ENCODE measurements at regions not wholly inside any gene's neighbourhood (a gene's known extent, or its start where the extent isn't known, plus 50 kb on each side); places are given as distances from the start of the nearest gene placed in this dataset.
"Not testable (repeated sequence)": the region's sequence is repeated elsewhere in the genome, so short reads cannot be mapped to it uniquely, and the experiment has no call there.

GRCh38 chr12:30578426-30578825, 117.2 kb downstream of the IPO8 start:
- Mint-ChIP-seq H3K9me3 (no peaks in the 10 kb centered on the region), H3K27ac (ENCODE audit: low read depth) (no peak overlapping the region), H3K27me3 (no peaks in the 10 kb centered on the region), H3K4me3 (no peak overlapping the region), H3K4me1 (no peaks in the 10 kb centered on the region), H3K36me3 (ENCODE audit: insufficient read depth) (no peaks in the 10 kb centered on the region)
- DNase-seq (ENCODE audit: low spot score in 2 of 2) = no peak
- no peak for ATAC-seq (replicated peaks; ENCODE audit: extremely low read depth, poor library complexity, severe bottlenecking)

- Mint-ChIP-seq H3K27ac (ENCODE audit: low read depth) (no peak overlapping the region), H3K4me1 (no peaks in the 10 kb centered on the region), H3K27me3 (peaks cover 17% of the 10 kb centered on the region), H3K36me3 (ENCODE audit: insufficient read depth) (no peaks in the 10 kb centered on the region), H3K9me3 (no peaks in the 10 kb centered on the region), H3K4me3 (no peak overlapping the region)
- no peak for DNase-seq (ENCODE audit: low spot score in 2 of 2)
- no peak for ATAC-seq (replicated peaks; ENCODE audit: extremely low read depth, poor library complexity, severe bottlenecking)
Observed at GRCh38 chr12:30573145-30573544, 122.5 kb downstream of the IPO8 start.

- Mint-ChIP-seq H3K9me3 (no peaks in the 10 kb centered on the region), H3K27me3 (peaks cover 17% of the 10 kb centered on the region), H3K4me1 (no peaks in the 10 kb centered on the region), H3K4me3 (no peak overlapping the region), H3K27ac (ENCODE audit: low read depth) (no peak overlapping the region), H3K36me3 (ENCODE audit: insufficient read depth) (no peaks in the 10 kb centered on the region)
- DNase-seq (ENCODE audit: low spot score in 2 of 2) (no peak), ATAC-seq (replicated peaks; ENCODE audit: extremely low read depth, poor library complexity, severe bottlenecking) (no peak)
Observed at GRCh38 chr12:30570211-30570890, 125.3 kb downstream of the IPO8 start.

GRCh38 chr12:30569426-30569825, 126.2 kb downstream of the IPO8 start:
- H3K27ac Mint-ChIP-seq (ENCODE audit: low read depth) = no peak overlapping the region
- no peak for ATAC-seq (replicated peaks; ENCODE audit: extremely low read depth, poor library complexity, severe bottlenecking)
- no peaks in the 10 kb centered on the region for H3K36me3 Mint-ChIP-seq (ENCODE audit: insufficient read depth)
- peaks cover 17% of the 10 kb centered on the region for H3K27me3 Mint-ChIP-seq
- no peak overlapping the region for H3K4me3 Mint-ChIP-seq
- H3K9me3 Mint-ChIP-seq = no peaks in the 10 kb centered on the region
- H3K4me1 Mint-ChIP-seq = no peaks in the 10 kb centered on the region
- no peak for DNase-seq (ENCODE audit: low spot score in 2 of 2)

GRCh38 chr12:30568453-30568852, 127.2 kb downstream of the IPO8 start:
- H3K4me3 Mint-ChIP-seq = no peak overlapping the region
- DNase-seq (ENCODE audit: low spot score in 2 of 2) (no peak), ATAC-seq (replicated peaks; ENCODE audit: extremely low read depth, poor library complexity, severe bottlenecking) (no peak)
- no peaks in the 10 kb centered on the region for H3K36me3 Mint-ChIP-seq (ENCODE audit: insufficient read depth)
- no peak overlapping the region for H3K27ac Mint-ChIP-seq (ENCODE audit: low read depth)
- peaks cover 17% of the 10 kb centered on the region for H3K27me3 Mint-ChIP-seq
- H3K9me3 Mint-ChIP-seq = no peaks in the 10 kb centered on the region
- no peaks in the 10 kb centered on the region for H3K4me1 Mint-ChIP-seq

- no peak overlapping the region for H3K4me3 Mint-ChIP-seq
- ATAC-seq (replicated peaks; ENCODE audit: extremely low read depth, poor library complexity, severe bottlenecking) = no peak
- no peak for DNase-seq (ENCODE audit: low spot score in 2 of 2)
- H3K27me3 Mint-ChIP-seq = peaks cover 15% of the 10 kb centered on the region
- no peak overlapping the region for H3K27ac Mint-ChIP-seq (ENCODE audit: low read depth)
- no peaks in the 10 kb centered on the region for H3K4me1 Mint-ChIP-seq
- no peaks in the 10 kb centered on the region for H3K36me3 Mint-ChIP-seq (ENCODE audit: insufficient read depth)
- H3K9me3 Mint-ChIP-seq = no peaks in the 10 kb centered on the region
Observed at GRCh38 chr12:30567082-30567481, 128.6 kb downstream of the IPO8 start.

GRCh38 chr12:30564394-30564793, 131.3 kb downstream of the IPO8 start:
- H3K4me3 Mint-ChIP-seq = no peak overlapping the region
- no peaks in the 10 kb centered on the region for H3K36me3 Mint-ChIP-seq (ENCODE audit: insufficient read depth)
- H3K27me3 Mint-ChIP-seq = peaks cover 7% of the 10 kb centered on the region
- ATAC-seq (replicated peaks; ENCODE audit: extremely low read depth, poor library complexity, severe bottlenecking) (no peak), DNase-seq (ENCODE audit: low spot score in 2 of 2) (no peak)
- peaks cover 5% of the 10 kb centered on the region for H3K9me3 Mint-ChIP-seq
- no peaks in the 10 kb centered on the region for H3K4me1 Mint-ChIP-seq
- H3K27ac Mint-ChIP-seq (ENCODE audit: low read depth) = no peak overlapping the region

- peaks cover 41% of the 10 kb centered on the region for H3K27me3 Mint-ChIP-seq
- peaks cover under 1% of the 10 kb centered on the region for H3K9me3 Mint-ChIP-seq
Observed at GRCh38 chr12:30548203-30548602, 147.5 kb downstream of the IPO8 start.

GRCh38 chr12:30546121-30546520, 149.5 kb downstream of the IPO8 start:
- Mint-ChIP-seq H3K27ac (ENCODE audit: low read depth) (no peak overlapping the region), H3K36me3 (ENCODE audit: insufficient read depth) (no peaks in the 10 kb centered on the region), H3K9me3 (peaks cover 11% of the 10 kb centered on the region), H3K4me3 (no peak overlapping the region), H3K27me3 (peaks cover 22% of the 10 kb centered on the region), H3K4me1 (no peaks in the 10 kb centered on the region)
- DNase-seq (ENCODE audit: low spot score in 2 of 2) (no peak), ATAC-seq (replicated peaks; ENCODE audit: extremely low read depth, poor library complexity, severe bottlenecking) (no peak)

More at GRCh38 chr12:30548203-30548602, 147.5 kb downstream of the IPO8 start:
- Mint-ChIP-seq H3K4me1 (no peaks in the 10 kb centered on the region), H3K4me3 (no peak overlapping the region), H3K27ac (ENCODE audit: low read depth) (no peak overlapping the region), H3K36me3 (ENCODE audit: insufficient read depth) (no peaks in the 10 kb centered on the region)
- ATAC-seq (replicated peaks; ENCODE audit: extremely low read depth, poor library complexity, severe bottlenecking) (no peak), DNase-seq (ENCODE audit: low spot score in 2 of 2) (no peak)

GRCh38 chr12:30544704-30545103, 151.0 kb downstream of the IPO8 start:
- not testable (repeated sequence) for DNase-seq (ENCODE audit: low spot score in 2 of 2); H3K27ac Mint-ChIP-seq (ENCODE audit: low read depth); H3K4me1 Mint-ChIP-seq; H3K4me3 Mint-ChIP-seq; H3K36me3 Mint-ChIP-seq (ENCODE audit: insufficient read depth); ATAC-seq (replicated peaks; ENCODE audit: extremely low read depth, poor library complexity, severe bottlenecking)
- Mint-ChIP-seq H3K27me3 (peaks cover 22% of the 10 kb centered on the region), H3K9me3 (peaks cover 13% of the 10 kb centered on the region)

GRCh38 chr12:30537228-30537627, 158.4 kb downstream of the IPO8 start:
- H3K9me3 Mint-ChIP-seq = peaks cover 5% of the 10 kb centered on the region
- no peaks in the 10 kb centered on the region for H3K36me3 Mint-ChIP-seq (ENCODE audit: insufficient read depth)
- peaks cover 16% of the 10 kb centered on the region for H3K27me3 Mint-ChIP-seq
- H3K4me3 Mint-ChIP-seq = no peak overlapping the region
- H3K27ac Mint-ChIP-seq (ENCODE audit: low read depth) = no peak overlapping the region
- ATAC-seq (replicated peaks; ENCODE audit: extremely low read depth, poor library complexity, severe bottlenecking) (no peak), DNase-seq (ENCODE audit: low spot score in 2 of 2) (no peak)
- no peaks in the 10 kb centered on the region for H3K4me1 Mint-ChIP-seq

- ATAC-seq (replicated peaks; ENCODE audit: extremely low read depth, poor library complexity, severe bottlenecking) (no peak), DNase-seq (ENCODE audit: low spot score in 2 of 2) (no peak)
- H3K27me3 Mint-ChIP-seq = peaks cover 42% of the 10 kb centered on the region
- H3K4me1 Mint-ChIP-seq = no peaks in the 10 kb centered on the region
- no peaks in the 10 kb centered on the region for H3K36me3 Mint-ChIP-seq (ENCODE audit: insufficient read depth)
- no peak overlapping the region for H3K27ac Mint-ChIP-seq (ENCODE audit: low read depth)
- no peaks in the 10 kb centered on the region for H3K9me3 Mint-ChIP-seq
- no peak overlapping the region for H3K4me3 Mint-ChIP-seq
Observed at GRCh38 chr12:30533558-30534265, 162.0 kb downstream of the IPO8 start.
